ENCODE measurements at regions not wholly inside any gene's neighbourhood (a gene's known extent, or its start where the extent isn't known, plus 50 kb on each side); places are given as distances from the start of the nearest gene placed in this dataset.

DNA sequence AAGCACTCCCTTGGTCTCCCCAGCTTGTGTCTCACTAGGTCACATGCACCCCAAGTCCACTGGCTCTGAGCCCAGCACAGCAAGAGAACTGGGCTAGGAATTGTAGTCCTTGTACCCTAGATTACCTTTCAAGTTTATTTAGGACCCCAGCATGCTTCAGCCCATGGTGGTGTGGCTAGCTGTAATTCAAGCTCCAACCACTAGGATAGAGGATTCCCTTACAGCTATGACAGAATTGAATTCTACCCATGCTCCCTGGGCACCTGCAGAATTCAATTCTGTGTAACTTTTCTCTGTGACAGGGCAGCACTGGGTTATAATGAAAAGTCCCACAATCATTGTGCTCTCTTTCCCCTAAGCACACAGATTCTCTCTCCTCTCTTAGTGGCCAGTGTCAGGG, 253.8 kb upstream of the DMD start:
- in situ Hi-C loops (cut with MboI; ENCODE audit: low pct_unique_long_range_greater_than_20kb in 2 of 9, low sequenced_read_pairs in 9 of 9, unreplicated experiment in 9 of 9) = no loop called here
- no peaks in the 10 kb centered on the region for H3K4me1 ChIP-seq (replicated peaks in 1 of 2)
- H3K4me3 ChIP-seq = no peak overlapping the region
- ATAC-seq (replicated peaks in 6 of 8) = no peak
- no peak overlapping the region for H3K27ac ChIP-seq

DNA sequence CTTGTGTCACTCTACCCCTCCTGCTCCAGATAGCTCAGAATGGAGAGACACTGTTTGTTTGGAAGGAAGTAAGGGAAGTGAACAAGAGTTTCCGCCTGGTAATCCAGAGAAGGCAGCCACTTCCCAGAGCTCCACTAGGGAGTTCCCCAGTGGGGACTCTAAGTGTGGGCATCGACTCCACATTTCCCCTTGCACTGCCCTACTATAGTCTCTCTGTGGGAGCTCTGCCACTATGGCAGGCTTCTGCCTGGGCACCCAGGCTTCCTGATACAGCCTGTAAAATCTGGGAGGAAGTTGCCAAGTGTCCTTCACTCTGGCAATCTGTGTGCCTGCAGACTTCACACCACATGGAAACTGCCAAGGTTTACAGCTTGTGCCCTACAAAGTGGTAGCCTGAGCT, 245.8 kb upstream of the DMD start:
- no peak overlapping the region for H3K4me3 ChIP-seq
- no peak overlapping the region for H3K27ac ChIP-seq
- H3K4me1 ChIP-seq (replicated peaks in 1 of 2) = no peaks in the 10 kb centered on the region
- no peak for ATAC-seq (replicated peaks in 6 of 8)
- no CpG with 5 or more reads among the region's 2 CpGs for WGBS, 10 experiments
- in situ Hi-C loops (cut with MboI; ENCODE audit: low pct_unique_long_range_greater_than_20kb in 2 of 9, low sequenced_read_pairs in 9 of 9, unreplicated experiment in 9 of 9) = no loop called here

DNA sequence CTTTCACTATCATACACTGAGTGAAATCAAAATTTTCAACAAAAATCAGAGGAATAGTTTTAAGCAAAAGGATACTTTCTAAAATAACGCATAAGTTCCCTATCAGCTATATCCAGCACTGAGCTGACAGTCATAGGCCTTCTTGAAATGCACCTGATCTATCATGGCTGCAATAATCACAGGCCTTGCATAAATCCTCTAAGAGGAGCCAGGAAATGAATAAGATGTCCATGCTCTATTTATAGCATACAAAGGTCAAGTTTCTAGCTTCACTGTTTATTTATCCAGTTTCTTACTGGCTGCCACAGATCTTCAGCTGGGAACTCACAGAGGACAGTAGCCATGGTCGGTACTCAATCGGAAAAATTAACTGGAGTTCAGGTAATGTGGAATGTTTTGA, 235.9 kb upstream of the DMD start:
- in situ Hi-C loops (cut with MboI; ENCODE audit: low pct_unique_long_range_greater_than_20kb in 2 of 9, low sequenced_read_pairs in 9 of 9, unreplicated experiment in 9 of 9) = loop anchor here in 2 of 9 experiments (25.0 kb wide), 2 partner anchors 840 to 865 kb away; no protein-coding TSS in a partner anchor

GRCh38 chrX:33434256-33435092, 223.1 kb upstream of the DMD start:
- Histone ChIP-seq H3K27ac (no peak overlapping the region), H3K4me3 (no peak overlapping the region), H3K4me1 (replicated peaks in 1 of 2) (no peaks in the 10 kb centered on the region)
- in situ Hi-C loops (cut with MboI; ENCODE audit: low pct_unique_long_range_greater_than_20kb in 2 of 9, low sequenced_read_pairs in 9 of 9, unreplicated experiment in 9 of 9) = loop anchor here in 2 of 9 experiments (25.0 kb wide), 2 partner anchors 853 to 878 kb away; no protein-coding TSS in a partner anchor
- ATAC-seq (replicated peaks in 6 of 8) = peak in 6 of 8 experiments; percentile 31 to 76 (median 36)
- WGBS, 10 experiments = 16 to 100% (median 33%) methylated on average over 1 to 10 of the region's 11 CpGs; no CpG with 5 or more reads in 2 of the 10 experiments

More for the DNA sequence above, 235.9 kb upstream of the DMD start:
- H3K27ac ChIP-seq = no peak overlapping the region
- H3K4me3 ChIP-seq = no peak overlapping the region
- 20% methylated on average over 2 to 3 of the region's 3 CpGs; no CpG with 5 or more reads in 8 of the 10 experiments for WGBS, 10 experiments
- H3K4me1 ChIP-seq (replicated peaks in 1 of 2) = no peaks in the 10 kb centered on the region
- ATAC-seq (replicated peaks in 6 of 8) = peak in 2 of 8 experiments; percentile 17 to 38

DNA sequence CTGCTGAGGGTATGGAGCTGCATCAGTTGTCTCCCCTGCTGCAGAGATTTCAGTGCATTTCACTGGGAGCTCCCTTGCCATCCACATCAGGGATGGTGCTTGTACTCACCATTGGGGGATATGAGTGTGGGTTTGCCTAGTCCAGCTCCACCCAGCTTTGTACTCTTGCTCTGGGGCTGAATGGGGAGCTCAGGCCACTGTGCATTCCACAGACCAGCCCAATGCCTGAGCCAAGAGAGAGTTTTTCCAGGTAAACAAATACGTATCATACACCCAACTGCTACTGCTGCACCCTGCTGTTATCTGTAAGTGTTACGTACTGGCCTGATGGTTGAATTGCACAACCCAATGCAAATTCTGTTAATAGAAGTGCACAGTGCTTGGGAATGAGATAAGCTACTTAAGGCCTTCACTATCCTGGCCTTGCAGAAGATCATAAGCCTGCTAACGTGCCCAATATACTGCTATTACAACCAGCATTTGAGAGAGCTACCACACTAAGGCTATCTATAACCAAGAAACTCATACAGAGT, 205.0 kb upstream of the DMD start:
- Histone ChIP-seq H3K4me3 (no peak overlapping the region), H3K27ac (no peak overlapping the region), H3K4me1 (replicated peaks in 1 of 2) (no peaks in the 10 kb centered on the region)
- ATAC-seq (replicated peaks in 6 of 8) = no peak
- in situ Hi-C loops (cut with MboI; ENCODE audit: low pct_unique_long_range_greater_than_20kb in 2 of 9, low sequenced_read_pairs in 9 of 9, unreplicated experiment in 9 of 9) = no loop called here
- 46% methylated on average over 3 of the region's 3 CpGs; no CpG with 5 or more reads in 9 of the 10 experiments for WGBS, 10 experiments

DNA sequence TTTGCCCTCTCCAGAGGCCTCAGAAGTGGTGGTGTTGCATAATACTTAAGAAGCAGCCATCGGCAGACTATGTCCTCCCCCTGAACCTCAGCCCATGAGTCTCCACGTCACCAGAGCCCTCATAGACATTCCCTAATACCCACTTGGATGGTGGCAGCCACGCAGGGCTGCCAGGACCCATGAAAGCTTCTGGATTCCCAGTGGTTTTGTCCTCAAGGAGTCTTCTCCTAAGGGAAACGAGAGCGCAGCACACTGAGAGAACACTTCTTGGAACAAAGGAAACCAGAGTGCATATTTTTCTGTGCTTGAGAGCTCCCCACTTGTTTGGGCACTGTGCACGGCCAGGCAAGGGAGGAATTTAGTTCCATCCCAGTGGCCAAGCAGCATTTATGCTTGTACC, 204.1 kb upstream of the DMD start:
- no peaks in the 10 kb centered on the region for H3K4me1 ChIP-seq (replicated peaks in 1 of 2)
- no peak overlapping the region for H3K4me3 ChIP-seq
- no peak for ATAC-seq (replicated peaks in 6 of 8)
- no peak overlapping the region for H3K27ac ChIP-seq
- in situ Hi-C loops (cut with MboI; ENCODE audit: low pct_unique_long_range_greater_than_20kb in 2 of 9, low sequenced_read_pairs in 9 of 9, unreplicated experiment in 9 of 9) = no loop called here
- WGBS, 10 experiments = 0 to 75% (median 60%) methylated on average over 2 to 3 of the region's 6 CpGs; no CpG with 5 or more reads in 7 of the 10 experiments

DNA sequence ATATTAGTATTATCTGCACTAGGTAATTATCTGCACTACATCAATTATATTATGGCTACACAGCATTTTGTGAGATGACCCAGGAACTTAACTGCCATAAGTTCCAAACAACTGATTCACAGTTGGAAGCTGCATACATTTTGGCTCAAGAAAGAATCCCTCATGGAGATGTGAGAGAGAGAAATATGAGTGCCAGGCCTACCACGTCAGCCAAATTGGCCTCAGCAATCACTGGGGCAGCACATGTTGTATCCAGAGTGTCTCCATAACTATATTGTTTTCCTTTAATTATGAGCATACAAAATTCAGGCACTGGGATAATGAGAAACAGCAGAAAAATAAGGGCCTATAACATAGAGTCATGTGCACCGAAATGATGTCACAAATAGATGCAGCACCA, 174.2 kb upstream of the DMD start:
- no peak overlapping the region for H3K27ac ChIP-seq
- no peak overlapping the region for H3K4me3 ChIP-seq
- in situ Hi-C loops (cut with MboI; ENCODE audit: low pct_unique_long_range_greater_than_20kb in 2 of 9, low sequenced_read_pairs in 9 of 9, unreplicated experiment in 9 of 9) = no loop called here
- ATAC-seq (replicated peaks in 6 of 8) = no peak
- WGBS, 10 experiments = 0 to 50% (median 0%) methylated on average over 1 to 2 of the region's 2 CpGs; no CpG with 5 or more reads in 7 of the 10 experiments
- H3K4me1 ChIP-seq (replicated peaks in 1 of 2) = no peaks in the 10 kb centered on the region

- H3K4me1 ChIP-seq (replicated peaks in 1 of 2) = no peaks in the 10 kb centered on the region
- in situ Hi-C loops (cut with MboI; ENCODE audit: low pct_unique_long_range_greater_than_20kb in 2 of 9, low sequenced_read_pairs in 9 of 9, unreplicated experiment in 9 of 9) = no loop called here
- H3K27ac ChIP-seq = no peak overlapping the region
- ATAC-seq (replicated peaks in 6 of 8) = no peak
- H3K4me3 ChIP-seq = no peak overlapping the region
- whole genome bisulfite sequencing, 10 experiments = 0 to 94% (median 32%) methylated on average over 1 to 3 of the region's 4 CpGs; no CpG with 5 or more reads in 4 of the 10 experiments
Measured at GRCh38 chrX:33379839-33380238, 168.5 kb upstream of the DMD start.

- ATAC-seq (replicated peaks in 6 of 8) = no peak
- in situ Hi-C loops (cut with MboI; ENCODE audit: low pct_unique_long_range_greater_than_20kb in 2 of 9, low sequenced_read_pairs in 9 of 9, unreplicated experiment in 9 of 9) = no loop called here
- no peaks in the 10 kb centered on the region for H3K4me1 ChIP-seq (replicated peaks in 1 of 2)
- no peak overlapping the region for H3K4me3 ChIP-seq
- no peak overlapping the region for H3K27ac ChIP-seq
- 20 to 80% (median 40%) methylated on average over 1 of the region's 3 CpGs; no CpG with 5 or more reads in 7 of the 10 experiments for WGBS, 10 experiments
Measured at GRCh38 chrX:33357606-33358005, 146.3 kb upstream of the DMD start.

- Histone ChIP-seq H3K4me1 (replicated peaks in 1 of 2) (peaks cover 0 to 3% of the 10 kb centered on the region in 2 donors), H3K27ac (no peak overlapping the region), H3K4me3 (peak overlapping the region in 2 of 5 donors; percentile 7 to 19)
- peak in 5 of 8 experiments; percentile 11 to 65 (median 34) for ATAC-seq (replicated peaks in 6 of 8)
- WGBS, 10 experiments = 0 to 20% (median 6%) methylated on average over 2 to 9 of the region's 9 CpGs; no CpG with 5 or more reads in 6 of the 10 experiments
- in situ Hi-C loops (cut with MboI; ENCODE audit: low pct_unique_long_range_greater_than_20kb in 2 of 9, low sequenced_read_pairs in 9 of 9, unreplicated experiment in 9 of 9) = no loop called here
Measured at GRCh38 chrX:33339219-33339618, 127.9 kb upstream of the DMD start.

DNA sequence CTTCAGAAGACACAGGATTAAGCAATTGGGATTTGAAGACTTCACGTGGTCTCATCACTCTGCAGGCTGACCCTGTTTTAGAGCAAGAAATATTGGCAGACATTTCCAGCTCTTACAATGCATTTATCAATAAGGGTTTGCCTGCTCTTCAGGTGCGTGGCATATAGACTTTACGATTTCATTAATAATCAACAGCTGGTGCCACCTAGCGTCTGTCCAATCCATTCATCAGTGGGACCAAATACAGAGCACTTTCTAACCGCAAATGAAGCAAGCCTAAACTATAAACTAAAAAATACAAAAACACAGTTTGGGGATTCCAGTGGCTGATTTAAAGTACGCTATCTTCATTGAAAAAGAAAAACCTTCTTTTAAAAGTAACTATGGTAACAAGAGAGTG, 125.4 kb upstream of the DMD start:
- WGBS, 10 experiments = 0 to 46% (median 28%) methylated on average over 1 to 6 of the region's 6 CpGs; no CpG with 5 or more reads in 4 of the 10 experiments
- Histone ChIP-seq H3K4me3 (no peak overlapping the region), H3K4me1 (replicated peaks in 1 of 2) (peaks cover 0 to 3% of the 10 kb centered on the region in 2 donors), H3K27ac (no peak overlapping the region)
- in situ Hi-C loops (cut with MboI; ENCODE audit: low pct_unique_long_range_greater_than_20kb in 2 of 9, low sequenced_read_pairs in 9 of 9, unreplicated experiment in 9 of 9) = no loop called here
- ATAC-seq (replicated peaks in 6 of 8) = peak in 4 of 8 experiments; percentile 29 to 42 (median 37)

GRCh38 chrX:33333271-33333670, 121.9 kb upstream of the DMD start:
- H3K4me1 ChIP-seq (replicated peaks in 1 of 2) = no peaks in the 10 kb centered on the region
- in situ Hi-C loops (cut with MboI; ENCODE audit: low pct_unique_long_range_greater_than_20kb in 2 of 9, low sequenced_read_pairs in 9 of 9, unreplicated experiment in 9 of 9) = no loop called here
- no peak for ATAC-seq (replicated peaks in 6 of 8)
- no peak overlapping the region for H3K27ac ChIP-seq
- whole genome bisulfite sequencing, 10 experiments = 0 to 100% (median 36%) methylated on average over 1 to 2 of the region's 2 CpGs; no CpG with 5 or more reads in 2 of the 10 experiments
- no peak overlapping the region for H3K4me3 ChIP-seq

GRCh38 chrX:33330798-33331197, 119.4 kb upstream of the DMD start:
- Histone ChIP-seq H3K4me1 (replicated peaks in 1 of 2) (no peaks in the 10 kb centered on the region), H3K27ac (no peak overlapping the region), H3K4me3 (no peak overlapping the region)
- no peak for ATAC-seq (replicated peaks in 6 of 8)
- 0 to 93% (median 69%) methylated on average over 1 to 3 of the region's 3 CpGs; no CpG with 5 or more reads in 6 of the 10 experiments for WGBS, 10 experiments
- in situ Hi-C loops (cut with MboI; ENCODE audit: low pct_unique_long_range_greater_than_20kb in 2 of 9, low sequenced_read_pairs in 9 of 9, unreplicated experiment in 9 of 9) = no loop called here

Measured in motor neuron (in vitro differentiated cells).